Embryonic facial prominence (tissue), 1 donor: ENCODE measurements at regions not wholly inside any gene's neighbourhood (a gene's known extent, or its start where the extent isn't known, plus 50 kb on each side); places are given as distances from the start of the nearest gene placed in this dataset.

Experiments used
- DNase-seq: peaks from one replicate; pipeline ENCODE4 v3.0.0-alpha.2; 2016; ENCODE audit errors: extremely low spot score

DNA sequence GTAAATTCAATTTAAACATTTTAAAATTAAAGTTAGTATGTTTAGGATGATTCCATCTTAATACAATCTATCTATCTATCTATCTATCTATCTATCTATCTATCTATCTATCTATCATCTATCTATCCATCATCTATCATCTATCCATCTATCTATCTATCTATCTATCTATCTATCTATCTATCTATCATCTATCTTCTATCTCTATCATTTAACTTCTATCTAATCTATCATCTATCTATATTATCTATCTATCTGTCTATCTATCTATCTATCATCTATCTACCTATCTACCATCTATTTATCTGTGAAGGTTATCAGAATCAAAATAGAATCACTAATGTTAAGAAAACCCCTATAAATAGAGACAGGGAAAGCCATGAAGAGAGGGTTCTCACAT, 78.3 kb downstream of the RAMP3 start:
- no peak for DNase-seq

DNA sequence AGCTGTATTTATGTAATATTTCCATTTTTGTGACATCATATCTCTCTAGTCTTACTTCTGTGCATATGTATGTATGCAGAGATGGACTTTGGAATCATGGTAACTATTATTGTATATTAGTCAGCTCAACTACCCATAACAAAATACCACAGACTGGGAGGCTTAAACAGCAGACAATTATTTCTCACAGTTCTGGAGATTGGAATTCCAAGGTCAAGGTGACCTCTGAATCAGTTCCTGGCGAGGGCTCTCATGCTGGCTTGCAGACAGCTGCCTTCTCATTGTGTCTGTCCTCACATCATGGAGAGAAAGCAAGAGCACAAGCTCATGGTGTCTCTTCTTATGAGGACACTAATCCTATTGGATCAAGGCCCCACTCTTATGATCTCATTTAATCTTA, 79.1 kb downstream of the RAMP3 start:
- no peak for DNase-seq

DNA sequence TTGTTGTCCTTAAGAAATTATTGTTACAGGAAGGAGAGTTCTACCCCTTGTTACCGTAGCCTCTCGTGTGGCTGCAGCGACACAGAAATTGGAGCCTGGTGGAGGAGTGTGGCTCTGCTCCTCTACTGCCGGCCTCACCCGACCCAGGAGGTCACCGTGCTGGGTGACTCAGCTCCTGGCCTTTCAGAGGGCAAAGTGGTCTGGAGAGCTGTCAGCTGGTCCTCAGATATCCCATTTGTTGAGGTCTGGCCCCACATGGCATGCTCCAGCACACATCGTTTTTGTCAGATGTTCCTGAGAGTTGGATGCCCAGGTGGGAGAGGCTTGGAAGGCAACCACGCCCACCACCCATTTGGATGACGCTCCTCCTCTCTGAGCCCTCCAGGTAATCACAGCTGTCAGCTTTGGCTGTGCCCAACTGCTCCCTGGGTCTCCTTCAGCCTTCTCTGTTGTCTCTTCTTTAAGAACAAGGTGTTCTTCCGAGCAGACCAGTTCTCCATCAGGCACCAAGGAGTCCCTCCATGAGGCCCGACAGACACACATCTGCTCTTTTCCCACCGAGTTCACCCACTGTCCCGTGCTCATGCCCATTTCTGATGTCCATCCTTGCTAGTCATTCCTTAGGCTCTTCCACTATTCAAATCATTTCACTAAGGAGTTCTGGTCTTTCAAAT, 80.3 kb downstream of the RAMP3 start:
- DNase-seq, result no peak

DNA sequence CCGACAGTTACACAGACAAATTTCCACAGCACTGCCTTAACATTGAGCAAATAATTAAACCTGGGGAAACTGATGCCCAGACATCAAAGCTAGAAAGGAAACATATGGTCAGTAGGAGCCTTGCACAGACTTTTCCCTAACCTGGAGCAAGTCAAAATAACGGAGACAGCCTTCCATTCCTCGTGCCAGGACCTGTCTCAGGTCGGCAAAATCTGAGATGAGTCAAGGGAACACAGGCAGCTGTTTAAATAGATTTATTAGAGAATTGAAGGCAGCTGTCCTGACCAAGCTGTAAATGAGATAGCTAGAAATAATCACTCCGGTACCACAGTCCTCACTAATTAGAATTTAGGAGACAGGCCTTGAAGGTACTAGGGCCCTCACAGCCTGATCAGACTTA, 81.2 kb downstream of the RAMP3 start:
- DNase-seq, result no peak

DNA sequence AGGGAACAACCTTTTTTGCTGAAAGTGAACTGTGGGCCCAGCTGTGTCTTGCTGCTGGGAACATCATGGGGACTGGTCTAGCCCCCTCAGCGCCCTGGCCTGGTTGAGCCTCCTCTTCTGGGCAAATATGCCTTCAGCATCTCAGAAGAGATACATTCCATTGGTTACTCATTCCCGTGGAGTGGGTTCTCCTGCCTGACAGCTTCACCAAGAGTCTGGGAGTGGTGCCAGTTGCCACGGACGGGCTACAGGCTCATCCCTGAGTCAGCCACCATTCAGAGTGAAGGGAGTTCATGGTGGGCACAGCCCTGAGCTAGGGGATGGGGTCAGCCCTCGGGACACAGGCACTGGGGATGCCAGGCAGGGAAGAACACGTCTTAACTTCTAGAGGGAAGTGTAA, 81.9 kb downstream of the RAMP3 start:
- no peak for DNase-seq

DNA sequence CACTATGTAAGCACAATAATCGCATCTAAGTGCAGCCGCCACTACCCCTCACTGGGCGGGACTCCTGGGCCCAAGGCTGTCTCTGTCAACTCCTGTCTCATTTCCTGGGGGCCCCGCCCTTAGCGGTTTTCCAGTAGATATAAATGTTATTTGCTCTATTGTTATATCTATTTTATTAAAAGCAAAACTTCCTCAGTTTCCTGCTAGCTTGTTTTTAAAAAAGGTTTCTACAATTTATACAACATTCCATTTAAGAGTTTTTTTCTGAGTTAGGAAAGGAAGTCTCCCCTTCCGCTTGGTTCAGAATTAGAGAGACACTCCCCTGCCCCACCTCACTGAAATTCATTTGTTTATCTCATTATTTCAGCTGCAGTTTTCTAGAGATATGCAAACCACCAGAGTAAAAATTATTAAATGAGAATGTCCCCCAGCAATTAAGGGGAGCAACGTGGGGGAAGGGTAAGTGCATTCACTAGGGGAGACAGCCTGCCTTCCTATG, 82.7 kb downstream of the RAMP3 start:
- no peak for DNase-seq

DNA sequence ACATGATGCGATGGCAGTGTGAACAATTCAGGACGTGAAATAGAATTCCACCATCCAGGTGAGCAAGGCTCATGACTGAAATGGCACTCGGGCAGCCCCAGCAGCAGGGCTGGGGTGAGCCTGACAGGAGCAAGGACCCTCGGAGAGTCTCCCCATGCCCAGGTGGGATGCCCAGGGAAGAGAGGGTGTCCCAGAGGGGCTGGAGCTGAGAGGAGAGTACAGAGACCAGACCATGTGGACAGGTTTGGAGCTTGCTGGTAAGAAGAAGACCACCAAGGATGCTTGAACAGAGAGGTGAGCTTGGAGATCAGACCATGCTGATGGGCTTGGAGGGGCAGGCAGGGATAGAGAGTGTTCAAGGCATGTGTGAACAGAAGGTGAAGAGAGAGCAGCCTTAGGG, 83.3 kb downstream of the RAMP3 start:
- DNase-seq, result no peak

DNA sequence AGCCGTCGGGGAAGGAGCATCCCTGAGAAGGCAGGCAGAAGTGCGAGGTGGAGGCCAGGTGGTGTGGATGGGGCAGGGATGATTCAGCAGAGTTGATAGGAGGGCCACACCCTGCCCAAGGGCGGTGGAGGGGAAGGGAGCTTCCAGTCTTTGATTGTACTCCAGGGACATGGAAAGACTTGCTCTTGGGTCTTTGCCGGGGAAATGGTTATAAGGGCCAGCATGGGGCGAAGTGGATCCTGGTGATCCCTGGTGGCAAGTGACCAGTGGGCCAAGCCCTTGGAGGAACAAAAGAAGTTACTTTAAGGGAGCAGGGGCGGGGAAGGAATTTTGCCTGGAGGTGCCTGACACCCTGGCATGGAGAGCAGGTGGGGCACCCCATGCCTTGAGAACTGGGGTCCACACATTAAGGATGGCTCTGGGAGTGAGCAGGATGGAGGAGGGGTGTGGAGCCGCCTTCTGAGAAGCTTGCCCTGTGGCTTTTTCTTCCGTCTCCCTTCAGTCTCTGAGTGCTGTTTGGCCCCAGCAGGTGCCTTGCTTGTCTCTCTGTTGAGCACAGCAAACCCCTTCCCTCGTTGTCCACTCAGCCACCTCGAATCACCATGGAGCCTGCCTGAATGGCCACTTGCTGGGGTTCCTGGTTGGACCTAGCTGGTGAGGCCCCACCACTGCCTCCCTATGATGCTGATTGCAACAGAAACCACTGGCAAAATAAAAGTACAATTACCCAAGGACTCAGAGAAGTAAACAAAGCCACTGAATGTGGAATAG, 83.9 kb downstream of the RAMP3 start:
- no peak for DNase-seq

DNA sequence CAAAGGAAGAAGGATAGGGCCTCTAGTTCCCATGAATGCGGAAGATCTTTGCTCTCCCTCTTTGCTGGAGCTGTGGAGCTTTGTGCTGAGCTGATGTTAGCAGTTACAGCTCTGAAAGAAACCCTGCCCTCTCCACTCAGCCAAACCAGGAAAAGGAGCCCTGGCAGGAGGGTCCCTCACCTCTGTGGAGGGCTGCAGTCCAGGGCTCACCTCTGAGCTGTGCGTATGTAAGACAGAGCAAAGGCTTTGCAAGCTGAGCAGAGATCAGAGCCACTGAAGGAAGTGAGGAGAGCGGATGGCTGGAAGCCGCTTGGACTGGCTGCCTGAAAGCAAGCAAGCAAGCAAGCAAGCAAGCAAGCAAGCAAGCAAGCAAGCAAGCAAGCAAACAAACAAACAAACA, 84.7 kb downstream of the RAMP3 start:
- no peak for DNase-seq

DNA sequence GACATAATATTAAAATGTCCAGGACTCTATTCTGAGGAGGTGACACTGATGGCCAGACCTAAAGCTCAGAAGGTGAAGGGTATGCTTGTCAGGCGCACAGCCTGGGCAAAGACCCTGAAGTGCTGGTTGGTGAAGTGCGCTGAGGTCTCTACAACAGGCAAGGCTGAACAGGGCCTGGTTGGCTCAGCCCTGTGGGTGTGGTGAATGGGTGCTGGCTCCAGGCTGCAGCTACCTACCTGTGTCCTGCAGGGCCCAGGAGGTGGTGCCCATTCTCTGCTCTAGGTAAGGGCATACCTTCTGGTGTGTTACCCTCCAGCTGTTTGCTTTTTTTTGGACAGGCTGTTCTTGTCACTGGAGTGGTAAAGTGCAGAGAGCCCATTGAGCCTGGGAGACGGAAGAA, 85.1 kb downstream of the RAMP3 start:
- no peak for DNase-seq

DNA sequence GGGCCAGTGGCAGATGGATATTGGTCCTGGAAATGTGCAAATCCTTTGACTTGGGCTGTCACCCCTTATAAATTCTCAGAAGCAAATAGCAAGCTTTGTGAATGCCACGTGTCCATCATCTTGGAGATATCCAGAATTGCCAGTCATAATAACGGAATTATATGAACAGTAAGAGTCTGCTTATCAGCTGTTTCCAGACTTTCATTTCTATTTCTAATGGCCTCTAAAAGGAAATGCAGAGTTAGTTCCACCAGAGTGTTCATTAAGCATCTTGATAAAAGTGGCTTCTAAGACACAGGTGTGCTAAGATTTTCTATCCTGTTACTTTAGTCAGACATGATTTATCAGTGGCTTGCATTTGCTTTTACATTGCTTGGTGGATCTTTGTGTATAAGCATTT, 87.4 kb downstream of the RAMP3 start:
- no peak for DNase-seq

DNA sequence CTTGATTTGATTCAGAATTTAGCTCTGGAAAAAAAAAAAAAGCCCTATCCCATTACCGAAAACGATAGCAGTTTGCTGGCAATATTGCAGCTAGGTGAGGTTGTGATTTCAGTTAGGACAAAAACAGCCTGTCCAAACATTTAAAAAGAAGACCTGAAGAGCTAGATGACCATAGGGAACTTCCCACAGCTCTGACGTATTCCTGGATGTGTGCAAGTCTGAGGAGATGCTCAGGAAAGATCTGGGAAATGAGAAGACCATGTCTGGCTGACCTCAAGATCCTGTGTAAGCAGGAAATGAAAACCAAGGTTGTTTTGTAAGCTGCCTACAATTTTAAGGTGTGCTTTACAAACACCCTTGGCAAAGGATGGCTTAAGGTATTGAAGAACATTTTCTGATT, 88.7 kb downstream of the RAMP3 start:
- DNase-seq, result no peak

DNA sequence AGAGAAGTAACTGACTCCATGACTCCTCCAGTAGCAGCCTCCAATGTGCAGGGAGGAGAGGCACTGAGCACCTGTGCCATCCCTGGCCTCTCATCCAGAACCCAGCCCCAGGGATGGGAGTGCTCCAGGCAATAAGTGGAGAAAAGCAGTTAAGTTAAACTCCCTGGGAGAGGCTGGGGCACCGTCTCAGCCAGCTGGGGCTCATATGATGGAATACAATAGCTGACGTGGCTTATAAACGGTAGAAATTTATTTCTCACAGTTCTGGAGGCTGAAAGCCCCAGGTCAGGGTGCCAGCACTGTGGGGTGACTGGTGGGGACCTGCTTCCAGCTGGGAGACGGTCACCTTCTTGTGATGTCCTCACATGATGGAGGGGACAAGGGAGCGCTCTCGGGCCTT, 94.7 kb downstream of the RAMP3 start:
- DNase-seq, result no peak

DNA sequence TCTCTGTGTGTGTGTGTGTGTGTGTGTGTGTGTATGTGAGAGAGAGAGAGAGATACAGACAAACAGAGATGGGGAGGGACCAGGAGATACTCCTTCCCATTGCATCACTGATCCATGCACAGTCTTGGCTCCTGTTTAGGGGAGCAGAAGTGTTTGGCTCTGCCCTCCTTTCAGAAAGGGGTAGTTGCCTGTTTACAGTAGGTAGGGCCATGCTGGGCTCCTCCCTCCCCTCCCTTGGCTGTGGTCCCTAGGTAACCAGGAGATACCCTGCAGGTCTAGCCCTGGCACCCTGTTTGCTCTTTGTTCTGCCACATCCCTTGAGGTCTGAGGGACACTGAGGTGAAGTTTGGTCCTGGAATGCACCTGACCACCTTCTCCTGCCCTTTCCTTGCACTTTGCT, 95.3 kb downstream of the RAMP3 start:
- no peak for DNase-seq

DNA sequence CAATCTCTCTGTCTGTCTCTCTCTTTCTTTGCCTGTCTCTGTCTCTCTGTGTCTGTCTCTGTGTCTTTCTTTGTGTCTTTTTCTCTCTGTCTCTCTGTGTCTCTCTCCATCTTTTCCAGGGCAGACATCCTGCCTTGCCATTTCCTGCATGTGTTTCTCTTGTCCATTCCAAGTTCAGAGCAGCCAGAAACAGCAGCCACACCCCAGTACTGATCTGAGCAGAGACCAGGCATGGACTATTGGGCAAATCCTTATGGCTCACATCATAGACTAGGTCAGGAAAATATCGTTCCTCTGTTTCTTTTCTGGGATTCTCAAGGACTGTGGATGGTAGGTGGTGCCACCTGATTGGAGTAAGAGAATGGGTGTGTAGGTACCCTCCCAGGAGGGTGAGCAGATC, 95.8 kb downstream of the RAMP3 start:
- no peak for DNase-seq

DNA sequence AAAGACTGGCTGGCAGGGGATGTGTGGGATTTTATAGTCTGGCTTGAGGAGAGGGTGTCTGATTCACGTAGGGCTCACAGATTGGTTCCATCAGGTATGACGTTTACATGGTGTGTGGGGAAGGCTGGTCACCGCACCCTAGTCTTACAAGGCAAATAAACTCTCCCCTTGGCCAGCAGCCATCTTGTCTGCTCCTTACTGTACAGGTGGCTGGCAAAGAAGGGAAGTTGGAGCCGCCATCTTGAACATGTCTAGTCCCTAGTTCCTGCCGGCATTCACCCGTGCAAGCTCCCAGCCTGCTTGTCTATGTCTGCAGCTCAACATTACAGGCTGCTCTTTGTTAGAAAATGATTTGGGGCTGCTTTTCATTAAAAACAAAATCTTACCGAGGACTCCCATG, 97.6 kb downstream of the RAMP3 start:
- no peak for DNase-seq

DNA sequence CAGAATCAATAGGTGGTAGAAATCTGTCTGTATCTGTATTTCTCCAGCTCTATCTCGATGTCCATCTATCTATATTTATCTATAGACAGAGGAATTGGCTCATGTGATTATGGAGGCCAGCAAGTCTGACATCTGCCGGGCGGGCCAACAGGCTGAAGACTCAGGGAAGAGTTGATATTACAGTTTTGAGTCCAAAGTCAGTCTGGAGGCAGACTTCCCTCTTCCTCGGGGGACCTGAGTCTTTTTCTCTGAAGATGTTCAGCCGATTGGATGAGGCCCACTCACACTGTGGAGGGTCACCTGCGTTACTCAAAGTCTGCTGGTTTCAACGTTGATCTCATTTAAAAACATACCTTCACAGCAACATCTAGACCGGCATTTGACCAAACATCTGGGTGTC, 98.7 kb downstream of the RAMP3 start:
- no peak for DNase-seq

DNA sequence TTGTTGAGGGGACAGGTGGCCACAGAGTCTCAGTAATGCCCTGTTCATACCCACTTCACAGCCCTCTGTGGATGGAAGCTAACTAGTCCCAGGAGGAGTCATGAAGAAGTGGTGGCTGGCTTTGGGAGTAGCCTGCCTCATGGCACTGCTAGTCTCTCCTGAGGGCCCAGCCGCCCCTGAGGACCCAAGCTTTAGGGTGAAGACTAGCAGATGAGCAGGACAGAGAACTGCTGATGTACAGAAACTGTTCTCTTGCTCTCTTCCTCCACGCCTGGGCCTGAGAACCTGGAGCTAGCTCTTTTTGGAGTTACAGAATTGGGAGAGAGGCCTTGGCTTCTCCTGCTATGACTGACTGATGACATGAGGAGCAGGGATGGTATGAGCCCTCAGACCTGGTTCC, 99.2 kb downstream of the RAMP3 start:
- DNase-seq, result no peak

DNA sequence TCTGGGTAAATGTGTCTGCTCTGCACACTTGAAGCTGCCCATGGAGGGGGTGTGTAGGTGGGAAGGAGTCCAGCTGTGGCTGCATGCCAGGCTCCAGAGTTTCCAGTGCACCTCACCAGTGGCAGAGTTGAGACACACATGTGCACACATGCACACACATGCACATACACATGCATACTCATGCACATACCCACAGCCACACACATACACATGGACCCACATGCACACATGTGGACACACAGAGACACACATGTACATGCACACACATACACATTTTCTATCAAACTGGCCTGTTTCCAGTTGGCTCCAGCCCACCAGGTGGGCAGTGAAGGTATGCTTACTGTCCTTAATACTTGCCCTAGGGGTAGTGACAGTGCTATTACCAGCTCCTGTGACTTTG, 99.7 kb downstream of the RAMP3 start:
- no peak for DNase-seq

DNA sequence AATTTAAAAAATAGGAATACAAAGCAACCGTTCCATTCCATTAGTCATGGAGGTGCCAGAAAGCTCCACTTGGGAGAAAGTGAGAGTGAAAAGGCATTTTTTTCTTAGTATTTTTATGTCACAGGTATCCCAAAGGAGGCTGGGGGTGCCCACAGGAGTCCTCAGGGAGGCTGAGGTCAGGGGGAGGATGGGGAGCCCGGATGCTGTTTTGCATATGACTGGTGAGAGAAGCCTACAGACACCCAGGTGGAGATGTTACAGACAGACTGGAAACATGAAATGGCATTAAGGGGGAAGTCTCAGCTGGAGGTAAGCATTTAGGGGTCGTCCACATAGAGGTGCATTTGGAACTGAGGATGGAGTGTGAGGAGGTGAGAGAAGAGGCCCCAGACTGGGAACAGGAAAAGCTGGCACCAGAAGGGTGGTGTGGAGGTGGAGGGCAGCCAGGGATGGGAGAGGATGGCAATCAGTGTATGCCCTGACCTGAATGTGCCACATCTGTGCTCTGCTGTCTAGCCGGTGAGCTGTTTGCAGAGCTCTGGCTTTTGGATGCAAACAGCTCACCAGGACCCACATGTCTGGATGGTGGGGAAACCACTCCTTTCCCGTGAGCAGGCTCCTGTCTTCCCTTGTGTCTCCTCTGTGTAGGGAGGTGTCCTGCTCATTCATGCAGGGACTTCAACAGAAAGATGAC, 101.1 kb downstream of the RAMP3 start:
- DNase-seq, result no peak

DNA sequence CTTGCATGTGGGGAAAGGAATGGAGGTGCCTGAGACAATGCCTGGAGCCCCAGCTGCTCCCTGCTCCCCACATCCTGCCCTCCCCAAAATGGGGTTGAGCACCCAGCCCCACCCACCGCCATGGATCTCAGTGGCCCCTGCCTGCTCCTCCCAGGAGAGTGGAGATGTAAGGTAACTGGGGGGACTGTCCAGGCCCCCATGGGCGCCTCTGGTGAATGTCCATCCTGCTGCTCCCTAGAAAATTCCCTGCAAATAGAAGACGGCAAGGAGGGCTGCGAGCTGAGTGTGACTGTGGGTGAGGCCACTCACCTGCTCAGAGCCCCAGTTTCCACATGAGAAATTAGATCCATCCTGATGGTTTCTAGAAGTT, 101.6 kb downstream of the RAMP3 start:
- no peak for DNase-seq

DNA sequence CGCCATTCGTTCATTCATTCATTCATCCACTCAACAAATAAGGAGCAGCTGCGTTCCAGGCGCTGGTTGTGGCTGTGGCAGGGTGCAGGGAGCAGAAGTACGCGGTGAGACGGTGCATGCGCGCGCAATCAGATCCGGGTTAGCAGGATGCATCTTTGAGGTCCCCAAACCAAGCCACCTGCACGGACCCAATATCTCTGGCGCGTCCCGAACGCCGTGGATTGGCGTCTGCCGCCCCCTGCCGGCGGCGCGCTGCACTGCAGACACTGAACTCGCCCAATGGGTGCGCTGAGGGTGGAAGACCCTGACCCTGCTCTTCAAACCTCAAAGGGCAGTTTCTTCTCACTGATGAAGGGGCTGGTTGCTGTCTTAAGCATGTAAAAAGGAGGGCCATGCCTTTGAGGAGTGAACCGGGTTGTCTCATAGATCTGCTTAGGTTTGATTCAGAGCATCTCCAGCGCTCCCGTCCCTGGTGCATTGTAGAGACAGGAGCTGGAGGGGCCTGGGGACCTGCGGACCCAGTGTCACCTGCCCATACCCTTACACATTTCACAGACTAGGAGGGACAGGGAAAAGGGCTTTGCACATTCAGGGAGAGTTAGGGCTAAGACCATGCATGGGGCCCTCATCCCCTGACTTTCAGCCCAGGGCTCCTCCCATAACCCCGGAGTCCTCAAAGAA, 102.5 kb downstream of the RAMP3 start:
- DNase-seq, result no peak
